ENCODE measurements at regions not wholly inside any gene's neighbourhood (a gene's known extent, or its start where the extent isn't known, plus 50 kb on each side); places are given as distances from the start of the nearest gene placed in this dataset.

DNA sequence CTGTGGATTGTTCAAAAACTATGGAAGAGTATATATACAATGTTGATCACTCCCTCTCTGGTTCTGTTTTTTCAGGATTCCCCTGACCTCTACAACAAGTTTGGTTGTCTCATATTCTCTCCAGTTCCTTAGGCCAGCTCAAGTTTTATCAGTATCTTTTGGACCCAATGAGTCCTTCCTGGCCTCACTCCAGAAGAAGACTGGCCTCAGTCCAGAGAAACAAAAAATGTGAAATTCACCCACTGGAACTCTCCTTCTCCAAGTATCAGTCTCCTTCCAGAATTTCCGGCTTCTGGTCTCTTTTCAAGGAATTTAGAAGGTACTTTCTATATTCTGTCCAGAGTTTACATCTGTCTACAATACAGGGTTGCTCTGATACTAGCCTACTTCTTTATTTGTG lies 537.8 kb upstream of the FTMT start:
- Histone ChIP-seq H3K4me2 (ENCODE audit: low read length) (no peak overlapping the region), H2AFZ (ENCODE audit: low read depth, low read length, poor library complexity, severe bottlenecking) (no peak overlapping the region), H3K27me3 (ENCODE audit: insufficient read depth, low read length) (no peaks in the 10 kb centered on the region), H3K9me2 (ENCODE audit: insufficient read depth) (no peaks in the 10 kb centered on the region), H4K20me1 (ENCODE audit: insufficient read depth) (no peaks in the 10 kb centered on the region), H3K9ac (ENCODE audit: low read length) (no peak overlapping the region), H3K79me2 (ENCODE audit: insufficient read depth, low read length) (no peaks in the 10 kb centered on the region), H3K27ac (ENCODE audit: low read depth, low read length) (no peak overlapping the region), H3K4me3 (replicated peaks in 1 of 2; ENCODE audit: low read depth in 1 of 2, low read length in 2 of 2) (no peak overlapping the region), H3K9me3 (ENCODE audit: control insufficient read depth in 1 of 2, insufficient read depth in 1 of 2, low read depth in 1 of 2, low read length in 2 of 2) (no peaks in the 10 kb centered on the region), H3K36me3 (ENCODE audit: control insufficient read depth in 1 of 2, insufficient read depth in 2 of 2, low read length in 2 of 2) (no peaks in the 10 kb centered on the region), H3K4me1 (ENCODE audit: control insufficient read depth in 1 of 2, insufficient read depth in 2 of 2, low read length in 2 of 2) (peaks cover 0 to 8% of the 10 kb centered on the region in 2 experiments; a peak in 1 of 4 replicates)
- ChIA-PET CTCF (no interaction called here), RAD21 (ENCODE audit: low non-redundant PET in 1 of 2, low total read pairs in 2 of 2, uncharacterized antibody in 2 of 2, unreplicated experiment in 2 of 2) (no interaction called here), POLR2A (no interaction called here)
- no peak for DNase-seq (ENCODE audit: low read depth, low spot score)
- ATAC-seq, result no peak
- no TSS peak for BruUV-seq (replicated peaks)
- TF ChIP-seq SRF (IDR thresholded peaks at IDR 0.05; ENCODE audit: low read depth), result no peak
- TF ChIP-seq, protein P1, sequence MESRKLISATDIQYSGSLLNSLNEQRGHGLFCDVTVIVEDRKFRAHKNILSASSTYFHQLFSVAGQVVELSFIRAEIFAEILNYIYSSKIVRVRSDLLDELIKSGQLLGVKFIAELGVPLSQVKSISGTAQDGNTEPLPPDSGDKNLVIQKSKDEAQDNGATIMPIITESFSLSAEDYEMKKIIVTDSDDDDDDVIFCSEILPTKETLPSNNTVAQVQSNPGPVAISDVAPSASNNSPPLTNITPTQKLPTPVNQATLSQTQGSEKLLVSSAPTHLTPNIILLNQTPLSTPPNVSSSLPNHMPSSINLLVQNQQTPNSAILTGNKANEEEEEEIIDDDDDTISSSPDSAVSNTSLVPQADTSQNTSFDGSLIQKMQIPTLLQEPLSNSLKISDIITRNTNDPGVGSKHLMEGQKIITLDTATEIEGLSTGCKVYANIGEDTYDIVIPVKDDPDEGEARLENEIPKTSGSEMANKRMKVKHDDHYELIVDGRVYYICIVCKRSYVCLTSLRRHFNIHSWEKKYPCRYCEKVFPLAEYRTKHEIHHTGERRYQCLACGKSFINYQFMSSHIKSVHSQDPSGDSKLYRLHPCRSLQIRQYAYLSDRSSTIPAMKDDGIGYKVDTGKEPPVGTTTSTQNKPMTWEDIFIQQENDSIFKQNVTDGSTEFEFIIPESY (IDR thresholded peaks at IDR 0.05; ENCODE audit: extremely low read depth, insufficient replicate concordance, low read length), result no peak
- TF ChIP-seq, protein P2, sequence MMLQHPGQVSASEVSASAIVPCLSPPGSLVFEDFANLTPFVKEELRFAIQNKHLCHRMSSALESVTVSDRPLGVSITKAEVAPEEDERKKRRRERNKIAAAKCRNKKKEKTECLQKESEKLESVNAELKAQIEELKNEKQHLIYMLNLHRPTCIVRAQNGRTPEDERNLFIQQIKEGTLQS (IDR thresholded peaks at IDR 0.05), result no peak
- TF ChIP-seq, protein P3, sequence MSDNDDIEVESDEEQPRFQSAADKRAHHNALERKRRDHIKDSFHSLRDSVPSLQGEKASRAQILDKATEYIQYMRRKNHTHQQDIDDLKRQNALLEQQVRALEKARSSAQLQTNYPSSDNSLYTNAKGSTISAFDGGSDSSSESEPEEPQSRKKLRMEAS (IDR thresholded peaks at IDR 0.05), result no peak
- TF ChIP-seq EZH2phosphoT487 (IDR thresholded peaks at IDR 0.05; ENCODE audit: borderline replicate concordance), result no peak
- no peak for TF ChIP-seq SP1 (IDR thresholded peaks at IDR 0.05; ENCODE audit: low read depth)
- no peak for TF ChIP-seq FOSL1 (IDR thresholded peaks at IDR 0.05; ENCODE audit: low read depth)
- TF ChIP-seq RAD21 (IDR thresholded peaks at IDR 0.05; ENCODE audit: low read depth), result no peak
- TF ChIP-seq, protein P4, sequence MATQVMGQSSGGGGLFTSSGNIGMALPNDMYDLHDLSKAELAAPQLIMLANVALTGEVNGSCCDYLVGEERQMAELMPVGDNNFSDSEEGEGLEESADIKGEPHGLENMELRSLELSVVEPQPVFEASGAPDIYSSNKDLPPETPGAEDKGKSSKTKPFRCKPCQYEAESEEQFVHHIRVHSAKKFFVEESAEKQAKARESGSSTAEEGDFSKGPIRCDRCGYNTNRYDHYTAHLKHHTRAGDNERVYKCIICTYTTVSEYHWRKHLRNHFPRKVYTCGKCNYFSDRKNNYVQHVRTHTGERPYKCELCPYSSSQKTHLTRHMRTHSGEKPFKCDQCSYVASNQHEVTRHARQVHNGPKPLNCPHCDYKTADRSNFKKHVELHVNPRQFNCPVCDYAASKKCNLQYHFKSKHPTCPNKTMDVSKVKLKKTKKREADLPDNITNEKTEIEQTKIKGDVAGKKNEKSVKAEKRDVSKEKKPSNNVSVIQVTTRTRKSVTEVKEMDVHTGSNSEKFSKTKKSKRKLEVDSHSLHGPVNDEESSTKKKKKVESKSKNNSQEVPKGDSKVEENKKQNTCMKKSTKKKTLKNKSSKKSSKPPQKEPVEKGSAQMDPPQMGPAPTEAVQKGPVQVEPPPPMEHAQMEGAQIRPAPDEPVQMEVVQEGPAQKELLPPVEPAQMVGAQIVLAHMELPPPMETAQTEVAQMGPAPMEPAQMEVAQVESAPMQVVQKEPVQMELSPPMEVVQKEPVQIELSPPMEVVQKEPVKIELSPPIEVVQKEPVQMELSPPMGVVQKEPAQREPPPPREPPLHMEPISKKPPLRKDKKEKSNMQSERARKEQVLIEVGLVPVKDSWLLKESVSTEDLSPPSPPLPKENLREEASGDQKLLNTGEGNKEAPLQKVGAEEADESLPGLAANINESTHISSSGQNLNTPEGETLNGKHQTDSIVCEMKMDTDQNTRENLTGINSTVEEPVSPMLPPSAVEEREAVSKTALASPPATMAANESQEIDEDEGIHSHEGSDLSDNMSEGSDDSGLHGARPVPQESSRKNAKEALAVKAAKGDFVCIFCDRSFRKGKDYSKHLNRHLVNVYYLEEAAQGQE (IDR thresholded peaks at IDR 0.05; ENCODE audit: low read depth), result no peak
- TF ChIP-seq SIN3A (IDR thresholded peaks at IDR 0.05; ENCODE audit: low read depth), result no peak
- TF ChIP-seq EGR1 (IDR thresholded peaks at IDR 0.05; ENCODE audit: low read depth), result no peak
- no peak for TF ChIP-seq TCF7L2 (IDR thresholded peaks at IDR 0.05; ENCODE audit: borderline replicate concordance, extremely low read depth, insufficient read depth, insufficient read length)
- intact Hi-C loops (cut with micrococcal nuclease), result no loop called here

Measured in HCT116 (cell line).